ENCODE measurements at regions not wholly inside any gene's neighbourhood (a gene's known extent, or its start where the extent isn't known, plus 50 kb on each side); places are given as distances from the start of the nearest gene placed in this dataset.

GRCh38 chr5:135085133-135085935 is 51.3 kb upstream of the PITX1 start:
- DNase-seq: no peak

Measured in CD4-positive, alpha-beta T cell treated with Interleukin-6 for 4 hours (primary cell).